HUES6 (cell line): ENCODE measurements at regions not wholly inside any gene's neighbourhood (a gene's known extent, or its start where the extent isn't known, plus 50 kb on each side); places are given as distances from the start of the nearest gene placed in this dataset.
"Not testable (repeated sequence)": the region's sequence is repeated elsewhere in the genome, so short reads cannot be mapped to it uniquely, and the experiment has no call there.

Source experiments
- H3K27ac ChIP-seq: 2 replicates; pipeline ENCODE4 v1.7.0; 2013; ENCODE audit warnings: low read depth, mild to moderate bottlenecking, low read length, inconsistent platforms
- H3K27me3 ChIP-seq: 2 replicates; pipeline ENCODE4 v1.6.1; 2013; ENCODE audit warnings: low read length; ENCODE audit not compliant: control insufficient read depth, insufficient read depth
- H3K36me3 ChIP-seq: 2 replicates; pipeline ENCODE4 v1.6.1; 2013; ENCODE audit warnings: low read length; ENCODE audit not compliant: control insufficient read depth, insufficient read depth
- H3K4me1 ChIP-seq: 2 replicates; pipeline ENCODE4 v1.6.1; 2013; ENCODE audit warnings: low read length; ENCODE audit not compliant: control insufficient read depth, insufficient read depth
- H3K4me3 ChIP-seq: 2 replicates; pipeline ENCODE4 v1.5.1; 2013; ENCODE audit warnings: low read depth, low read length
- H3K9ac ChIP-seq: one replicate; pipeline ENCODE4 v1.6.1; 2013; ENCODE audit warnings: mild to moderate bottlenecking, low read length
- H3K9me3 ChIP-seq: 2 replicates; pipeline ENCODE4 v1.6.1; 2013; ENCODE audit warnings: low read depth, low read length; ENCODE audit not compliant: control insufficient read depth, insufficient read depth

GRCh38 chr11:87623531-87624365 is 551.5 kb downstream of the RAB38 start:
- not testable (repeated sequence) for H3K36me3 ChIP-seq, H3K27me3 ChIP-seq, H3K27ac ChIP-seq, H3K9me3 ChIP-seq
- H3K4me1 ChIP-seq = peaks cover 14% of the 10 kb centered on the region; the same call in 1 of the 2 replicates
- H3K4me3 ChIP-seq = peak overlapping the region; percentile 40; the same call in 1 of the 2 replicates
- H3K9ac ChIP-seq = peak overlapping the region; percentile 52

- Histone ChIP-seq H3K9me3 (no peaks in the 10 kb centered on the region), H3K36me3 (no peaks in the 10 kb centered on the region), H3K4me3 (no peak overlapping the region), H3K27me3 (no peaks in the 10 kb centered on the region), H3K9ac (no peak overlapping the region), H3K27ac (no peak overlapping the region), H3K4me1 (no peaks in the 10 kb centered on the region)
These were observed 558.7 kb downstream of the RAB38 start for GRCh38 chr11:87616511-87616910.

- Histone ChIP-seq H3K4me1 (no peaks in the 10 kb centered on the region), H3K9me3 (no peaks in the 10 kb centered on the region), H3K9ac (no peak overlapping the region), H3K27ac (no peak overlapping the region), H3K4me3 (no peak overlapping the region), H3K27me3 (no peaks in the 10 kb centered on the region), H3K36me3 (no peaks in the 10 kb centered on the region)
These were observed 566.6 kb downstream of the TMEM135 start for GRCh38 chr11:87604350-87604749.

- Histone ChIP-seq H3K9ac (no peak overlapping the region), H3K36me3 (no peaks in the 10 kb centered on the region), H3K4me1 (no peaks in the 10 kb centered on the region), H3K9me3 (no peaks in the 10 kb centered on the region), H3K27ac (no peak overlapping the region), H3K4me3 (no peak overlapping the region), H3K27me3 (no peaks in the 10 kb centered on the region)
These were observed 566.2 kb downstream of the TMEM135 start for GRCh38 chr11:87603887-87604286.

- H3K4me1 ChIP-seq = no peaks in the 10 kb centered on the region
- H3K36me3 ChIP-seq = no peaks in the 10 kb centered on the region
- no peak overlapping the region for H3K9ac ChIP-seq
- H3K27ac ChIP-seq = no peak overlapping the region
- H3K4me3 ChIP-seq = no peak overlapping the region
- H3K27me3 ChIP-seq = no peaks in the 10 kb centered on the region
- no peaks in the 10 kb centered on the region for H3K9me3 ChIP-seq
These were observed 565.0 kb downstream of the TMEM135 start for GRCh38 chr11:87602776-87603175.

- H3K9me3 ChIP-seq = no peaks in the 10 kb centered on the region
- H3K4me3 ChIP-seq = no peak overlapping the region
- no peak overlapping the region for H3K27ac ChIP-seq
- H3K4me1 ChIP-seq = no peaks in the 10 kb centered on the region
- H3K27me3 ChIP-seq = no peaks in the 10 kb centered on the region
- no peak overlapping the region for H3K9ac ChIP-seq
- no peaks in the 10 kb centered on the region for H3K36me3 ChIP-seq
These were observed 563.2 kb downstream of the TMEM135 start for GRCh38 chr11:87600938-87601337.

- no peaks in the 10 kb centered on the region for H3K9me3 ChIP-seq
- no peak overlapping the region for H3K27ac ChIP-seq
- no peaks in the 10 kb centered on the region for H3K4me1 ChIP-seq
- H3K27me3 ChIP-seq = no peaks in the 10 kb centered on the region
- H3K4me3 ChIP-seq = no peak overlapping the region
- H3K9ac ChIP-seq = no peak overlapping the region
- no peaks in the 10 kb centered on the region for H3K36me3 ChIP-seq
These were observed 560.0 kb downstream of the TMEM135 start for GRCh38 chr11:87597725-87598124.

GRCh38 chr11:87596176-87596575 is 558.4 kb downstream of the TMEM135 start:
- Histone ChIP-seq H3K36me3 (no peaks in the 10 kb centered on the region), H3K27me3 (no peaks in the 10 kb centered on the region), H3K9ac (no peak overlapping the region), H3K9me3 (no peaks in the 10 kb centered on the region), H3K27ac (no peak overlapping the region), H3K4me1 (no peaks in the 10 kb centered on the region), H3K4me3 (no peak overlapping the region)

- Histone ChIP-seq H3K36me3 (no peaks in the 10 kb centered on the region), H3K27ac (no peak overlapping the region), H3K4me1 (no peaks in the 10 kb centered on the region), H3K27me3 (no peaks in the 10 kb centered on the region), H3K9me3 (peaks cover 8% of the 10 kb centered on the region; the same call in 1 of the 2 replicates), H3K9ac (no peak overlapping the region), H3K4me3 (no peak overlapping the region)
These were observed 551.3 kb downstream of the TMEM135 start for GRCh38 chr11:87589082-87589481.

- not testable (repeated sequence) for H3K36me3 ChIP-seq, H3K4me3 ChIP-seq, H3K9ac ChIP-seq, H3K27ac ChIP-seq, H3K9me3 ChIP-seq, H3K27me3 ChIP-seq, H3K4me1 ChIP-seq
These were observed 547.9 kb downstream of the TMEM135 start for GRCh38 chr11:87585613-87586012.

- no peak overlapping the region for H3K27ac ChIP-seq
- no peaks in the 10 kb centered on the region for H3K4me1 ChIP-seq
- H3K9ac ChIP-seq = no peak overlapping the region
- no peak overlapping the region for H3K4me3 ChIP-seq
- H3K27me3 ChIP-seq = no peaks in the 10 kb centered on the region
- H3K36me3 ChIP-seq = no peaks in the 10 kb centered on the region
- peaks cover 8% of the 10 kb centered on the region; the same call in 1 of the 2 replicates for H3K9me3 ChIP-seq
These were observed 546.2 kb downstream of the TMEM135 start for GRCh38 chr11:87583931-87584330.
